ENCODE measurements at regions not wholly inside any gene's neighbourhood (a gene's known extent, or its start where the extent isn't known, plus 50 kb on each side); places are given as distances from the start of the nearest gene placed in this dataset.
"Not testable (repeated sequence)": the region's sequence is repeated elsewhere in the genome, so short reads cannot be mapped to it uniquely, and the experiment has no call there.

GRCh38 chr15:22134941-22135566 is 54.7 kb downstream of the OR4M2 start:
- not testable (repeated sequence) for H3K4me3 Mint-ChIP-seq (ENCODE audit: unreplicated experiment); H3K36me3 Mint-ChIP-seq (ENCODE audit: unreplicated experiment); H3K4me1 Mint-ChIP-seq (ENCODE audit: low read depth, unreplicated experiment); H3K9me3 Mint-ChIP-seq (ENCODE audit: unreplicated experiment); H3K27ac Mint-ChIP-seq (ENCODE audit: unreplicated experiment); H3K27me3 Mint-ChIP-seq (ENCODE audit: unreplicated experiment); DNase-seq

DNA sequence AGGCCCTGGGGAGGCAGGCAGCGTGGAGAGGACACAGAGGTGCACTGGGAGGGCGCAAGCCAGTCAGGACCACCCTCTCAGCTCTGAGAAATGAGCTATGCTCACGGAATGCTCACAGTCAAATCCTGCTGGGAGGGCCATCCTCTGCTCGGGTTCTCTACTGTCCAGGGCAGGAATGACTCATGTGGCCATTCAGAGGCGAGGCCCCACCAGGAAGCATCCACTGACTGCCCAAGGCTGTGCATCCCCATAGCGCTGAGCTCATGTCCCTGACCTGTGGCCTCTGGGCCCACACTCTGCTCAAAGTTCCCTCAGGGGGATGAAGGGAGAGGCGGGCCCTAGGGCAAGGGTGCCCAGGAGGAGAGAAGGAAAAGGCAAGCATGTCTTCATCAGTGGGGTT is 57.2 kb downstream of the OR4M2 start:
- not testable (repeated sequence) for H3K27ac Mint-ChIP-seq (ENCODE audit: unreplicated experiment); H3K4me3 Mint-ChIP-seq (ENCODE audit: unreplicated experiment); H3K9me3 Mint-ChIP-seq (ENCODE audit: unreplicated experiment); DNase-seq; H3K27me3 Mint-ChIP-seq (ENCODE audit: unreplicated experiment); H3K36me3 Mint-ChIP-seq (ENCODE audit: unreplicated experiment); H3K4me1 Mint-ChIP-seq (ENCODE audit: low read depth, unreplicated experiment)

DNA sequence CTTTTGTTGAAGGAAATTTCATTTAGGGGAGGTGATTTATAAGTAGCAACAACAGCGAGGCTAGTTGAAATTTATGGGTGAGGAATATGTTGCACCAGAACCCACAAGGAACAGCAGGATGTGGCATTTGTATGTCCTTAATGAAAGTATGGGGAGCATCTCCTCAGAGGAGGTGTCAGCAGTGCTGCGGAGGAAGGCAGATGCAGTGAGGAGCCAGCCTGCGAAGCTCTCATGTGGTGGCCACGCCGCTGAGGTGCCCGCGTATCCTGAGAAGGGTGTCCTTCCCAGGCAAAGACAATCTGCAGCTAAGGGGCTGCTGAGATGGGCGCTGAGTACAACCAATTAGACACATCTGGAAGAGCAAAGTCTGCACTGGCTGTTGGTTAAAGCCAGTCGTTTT is 60.8 kb downstream of the OR4M2 start:
- H3K36me3 Mint-ChIP-seq (ENCODE audit: unreplicated experiment): not testable (repeated sequence)

GRCh38 chr15:22148109-22148508 is 67.8 kb downstream of the OR4M2 start:
- H3K27me3 Mint-ChIP-seq (ENCODE audit: unreplicated experiment); H3K9me3 Mint-ChIP-seq (ENCODE audit: unreplicated experiment); DNase-seq; H3K4me1 Mint-ChIP-seq (ENCODE audit: low read depth, unreplicated experiment); H3K36me3 Mint-ChIP-seq (ENCODE audit: unreplicated experiment); H3K27ac Mint-ChIP-seq (ENCODE audit: unreplicated experiment); H3K4me3 Mint-ChIP-seq (ENCODE audit: unreplicated experiment): not testable (repeated sequence)

More for the DNA sequence above, 60.8 kb downstream of the OR4M2 start:
- DNase-seq; H3K27me3 Mint-ChIP-seq (ENCODE audit: unreplicated experiment); H3K27ac Mint-ChIP-seq (ENCODE audit: unreplicated experiment); H3K9me3 Mint-ChIP-seq (ENCODE audit: unreplicated experiment); H3K4me3 Mint-ChIP-seq (ENCODE audit: unreplicated experiment); H3K4me1 Mint-ChIP-seq (ENCODE audit: low read depth, unreplicated experiment): not testable (repeated sequence)

GRCh38 chr15:22158243-22158642 is 77.9 kb downstream of the OR4M2 start:
- H3K9me3 Mint-ChIP-seq (ENCODE audit: unreplicated experiment); H3K36me3 Mint-ChIP-seq (ENCODE audit: unreplicated experiment); H3K27me3 Mint-ChIP-seq (ENCODE audit: unreplicated experiment); DNase-seq; H3K27ac Mint-ChIP-seq (ENCODE audit: unreplicated experiment); H3K4me3 Mint-ChIP-seq (ENCODE audit: unreplicated experiment); H3K4me1 Mint-ChIP-seq (ENCODE audit: low read depth, unreplicated experiment): not testable (repeated sequence)

DNA sequence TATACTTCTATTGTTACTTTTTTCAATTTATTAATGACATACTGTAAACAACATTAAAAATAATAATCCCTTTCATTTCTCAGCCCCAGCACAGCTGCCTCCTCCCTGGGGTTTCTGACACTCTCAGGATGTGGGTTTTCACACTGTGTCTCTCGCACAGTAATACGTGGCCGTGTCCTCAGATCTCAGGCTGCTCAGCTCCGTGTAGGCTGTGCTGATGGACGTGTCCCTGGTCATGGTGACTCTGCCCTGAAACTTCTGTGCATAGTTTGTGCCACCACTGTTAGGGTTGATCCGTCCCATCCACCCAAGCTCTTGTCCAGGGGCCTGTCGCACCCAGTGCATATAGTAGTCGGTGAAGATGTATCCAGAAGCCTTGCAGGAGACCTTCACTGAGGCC is 80.0 kb downstream of the OR4M2 start:
- H3K9me3 Mint-ChIP-seq (ENCODE audit: unreplicated experiment); H3K27ac Mint-ChIP-seq (ENCODE audit: unreplicated experiment); H3K4me1 Mint-ChIP-seq (ENCODE audit: low read depth, unreplicated experiment); H3K36me3 Mint-ChIP-seq (ENCODE audit: unreplicated experiment); DNase-seq; H3K27me3 Mint-ChIP-seq (ENCODE audit: unreplicated experiment); H3K4me3 Mint-ChIP-seq (ENCODE audit: unreplicated experiment): not testable (repeated sequence)

DNA sequence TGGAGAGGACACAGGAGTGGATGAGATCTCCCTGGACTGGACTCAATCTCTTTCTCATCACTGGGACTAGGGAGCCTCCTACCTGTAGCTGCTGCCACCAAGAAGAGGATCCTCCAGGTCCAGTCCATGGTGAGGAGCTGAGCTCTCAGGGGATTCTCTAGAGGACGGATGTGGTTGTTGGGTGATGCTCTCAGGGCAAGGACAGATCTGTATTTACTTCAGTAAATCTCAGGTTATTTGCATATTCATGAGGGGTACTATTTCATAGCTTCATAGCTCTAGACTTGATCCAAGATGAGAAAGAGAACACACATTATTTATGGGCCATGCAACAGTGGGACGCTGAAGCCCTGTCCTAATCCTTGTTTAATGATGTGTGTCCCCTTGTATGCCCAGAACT is 80.4 kb downstream of the OR4M2 start:
- not testable (repeated sequence) for H3K27me3 Mint-ChIP-seq (ENCODE audit: unreplicated experiment); H3K4me1 Mint-ChIP-seq (ENCODE audit: low read depth, unreplicated experiment); H3K36me3 Mint-ChIP-seq (ENCODE audit: unreplicated experiment); H3K4me3 Mint-ChIP-seq (ENCODE audit: unreplicated experiment); DNase-seq; H3K27ac Mint-ChIP-seq (ENCODE audit: unreplicated experiment); H3K9me3 Mint-ChIP-seq (ENCODE audit: unreplicated experiment)

GRCh38 chr15:22161398-22161797 is 81.1 kb downstream of the OR4M2 start:
- not testable (repeated sequence) for H3K4me3 Mint-ChIP-seq (ENCODE audit: unreplicated experiment); H3K4me1 Mint-ChIP-seq (ENCODE audit: low read depth, unreplicated experiment); H3K36me3 Mint-ChIP-seq (ENCODE audit: unreplicated experiment); DNase-seq; H3K27ac Mint-ChIP-seq (ENCODE audit: unreplicated experiment); H3K9me3 Mint-ChIP-seq (ENCODE audit: unreplicated experiment); H3K27me3 Mint-ChIP-seq (ENCODE audit: unreplicated experiment)

- H3K36me3 Mint-ChIP-seq (ENCODE audit: unreplicated experiment); H3K27ac Mint-ChIP-seq (ENCODE audit: unreplicated experiment); DNase-seq; H3K9me3 Mint-ChIP-seq (ENCODE audit: unreplicated experiment); H3K4me1 Mint-ChIP-seq (ENCODE audit: low read depth, unreplicated experiment); H3K4me3 Mint-ChIP-seq (ENCODE audit: unreplicated experiment); H3K27me3 Mint-ChIP-seq (ENCODE audit: unreplicated experiment): not testable (repeated sequence)
These were observed 83.4 kb downstream of the OR4M2 start for GRCh38 chr15:22163715-22164114.

DNA sequence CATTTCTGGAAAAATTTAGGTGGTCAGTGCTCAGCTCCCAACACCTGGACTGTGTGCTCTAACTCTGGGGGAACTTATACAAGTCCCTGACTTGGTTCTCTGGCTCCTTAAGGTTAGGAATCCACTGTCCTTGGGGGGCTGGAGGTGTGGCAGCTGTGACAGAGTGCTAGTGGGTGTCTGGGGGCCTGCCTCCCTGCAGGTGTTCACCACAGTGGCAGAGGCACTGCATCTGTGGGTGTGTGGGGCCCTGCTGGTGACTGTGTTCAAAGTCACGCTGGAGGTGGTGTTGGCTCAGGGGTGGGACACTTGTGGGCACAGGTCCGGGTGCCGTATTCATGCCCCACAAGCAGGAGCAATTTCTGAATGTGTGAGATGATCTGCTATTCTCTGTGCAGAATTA is 87.2 kb downstream of the OR4M2 start:
- H3K4me1 Mint-ChIP-seq (ENCODE audit: low read depth, unreplicated experiment); H3K27ac Mint-ChIP-seq (ENCODE audit: unreplicated experiment); H3K4me3 Mint-ChIP-seq (ENCODE audit: unreplicated experiment); H3K36me3 Mint-ChIP-seq (ENCODE audit: unreplicated experiment); DNase-seq; H3K27me3 Mint-ChIP-seq (ENCODE audit: unreplicated experiment); H3K9me3 Mint-ChIP-seq (ENCODE audit: unreplicated experiment): not testable (repeated sequence)

- not testable (repeated sequence) for H3K36me3 Mint-ChIP-seq (ENCODE audit: unreplicated experiment); H3K27ac Mint-ChIP-seq (ENCODE audit: unreplicated experiment); H3K27me3 Mint-ChIP-seq (ENCODE audit: unreplicated experiment); H3K9me3 Mint-ChIP-seq (ENCODE audit: unreplicated experiment); DNase-seq; H3K4me3 Mint-ChIP-seq (ENCODE audit: unreplicated experiment); H3K4me1 Mint-ChIP-seq (ENCODE audit: low read depth, unreplicated experiment)
These were observed 93.0 kb downstream of the OR4M2 start for GRCh38 chr15:22173029-22173998.

DNA sequence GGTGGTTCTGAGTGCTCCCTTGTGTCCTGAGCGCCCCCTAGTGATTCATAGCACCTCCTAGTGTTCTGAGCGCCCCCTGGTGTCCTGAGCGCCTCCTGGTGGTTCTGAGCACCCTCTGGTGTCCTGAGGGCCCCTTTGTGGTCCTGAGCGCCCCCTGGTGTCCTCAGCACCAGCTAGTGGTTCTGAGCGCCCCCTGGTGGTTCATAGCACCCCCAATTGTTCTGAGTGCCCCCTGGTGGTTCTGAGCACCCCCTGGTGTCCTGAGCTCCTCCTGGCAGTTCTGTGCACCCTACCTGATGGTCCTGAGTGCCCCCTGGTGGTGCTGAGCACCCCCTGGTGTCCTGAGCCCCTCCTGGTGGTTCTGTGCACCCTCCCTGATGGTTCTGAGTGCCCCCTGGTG is 93.8 kb downstream of the OR4M2 start:
- not testable (repeated sequence) for H3K9me3 Mint-ChIP-seq (ENCODE audit: unreplicated experiment); H3K36me3 Mint-ChIP-seq (ENCODE audit: unreplicated experiment); DNase-seq; H3K4me3 Mint-ChIP-seq (ENCODE audit: unreplicated experiment); H3K4me1 Mint-ChIP-seq (ENCODE audit: low read depth, unreplicated experiment); H3K27ac Mint-ChIP-seq (ENCODE audit: unreplicated experiment); H3K27me3 Mint-ChIP-seq (ENCODE audit: unreplicated experiment)
